HepG2 (cell line): ENCODE measurements at regions not wholly inside any gene's neighbourhood (a gene's known extent, or its start where the extent isn't known, plus 50 kb on each side); places are given as distances from the start of the nearest gene placed in this dataset.

Experiments used
- HDAC2 ChIP-seq: sonication (generic); formaldehyde crosslinking; IDR thresholded peaks from 2 replicates; pipeline ENCODE4 v1.4.0; 2020; ENCODE audit warnings: missing genetic modification reagents
- KMT2A ChIP-seq: sonication (generic); formaldehyde crosslinking; IDR thresholded peaks from 2 replicates; pipeline ENCODE4 v1.4.0; 2020; ENCODE audit warnings: missing genetic modification reagents
- SIN3B ChIP-seq: fragments of 150-350 bp; IDR thresholded peaks from 2 replicates; pipeline ENCODE4 v1.6.1; 2014; ENCODE audit warnings: low read length
- ZNF841 ChIP-seq: sonication (generic); formaldehyde crosslinking; IDR thresholded peaks from 2 replicates; pipeline ENCODE4 v1.8.1; 2023; ENCODE audit warnings: missing genetic modification reagents, borderline replicate concordance
- TF ChIP-seq, protein P1 (sequence below): sonication (generic); formaldehyde crosslinking; IDR thresholded peaks from 2 replicates; pipeline ENCODE4 v1.4.0; 2020; ENCODE audit warnings: missing genetic modification reagents
- TF ChIP-seq, protein P2 (sequence below), 2 experiments: sonication (generic) in 1 of 2; formaldehyde crosslinking in 1 of 2; IDR thresholded peaks; 2 replicates each; pipeline versions ENCODE4 v1.4.0 to v1.6.1; 2018 to 2020; ENCODE audit warnings: missing genetic modification reagents in 2 of 2, borderline replicate concordance in 1 of 2, low read depth in 1 of 2, mild to moderate bottlenecking in 1 of 2, missing biosample characterization in 1 of 2

DNA sequence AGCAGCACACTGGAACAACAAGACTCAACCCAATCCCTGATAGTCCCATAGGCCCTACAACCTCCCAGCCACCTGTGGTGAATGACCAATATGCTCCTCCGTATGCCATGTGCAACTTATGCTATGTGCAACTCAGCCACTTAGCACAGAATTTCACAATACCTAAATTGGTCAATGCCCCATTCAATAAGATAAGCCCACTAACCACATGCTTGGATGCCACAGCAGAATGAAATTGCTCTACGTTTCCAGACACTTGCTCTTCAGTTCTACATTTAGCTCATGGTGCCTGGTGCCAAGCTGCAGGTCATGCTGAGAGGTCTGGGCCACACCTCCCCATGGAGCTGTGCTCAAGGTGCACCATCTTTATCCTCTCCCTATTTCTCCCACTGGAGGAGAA lies 159.8 kb downstream of the EN1 start:
- TF ChIP-seq, protein P1, sequence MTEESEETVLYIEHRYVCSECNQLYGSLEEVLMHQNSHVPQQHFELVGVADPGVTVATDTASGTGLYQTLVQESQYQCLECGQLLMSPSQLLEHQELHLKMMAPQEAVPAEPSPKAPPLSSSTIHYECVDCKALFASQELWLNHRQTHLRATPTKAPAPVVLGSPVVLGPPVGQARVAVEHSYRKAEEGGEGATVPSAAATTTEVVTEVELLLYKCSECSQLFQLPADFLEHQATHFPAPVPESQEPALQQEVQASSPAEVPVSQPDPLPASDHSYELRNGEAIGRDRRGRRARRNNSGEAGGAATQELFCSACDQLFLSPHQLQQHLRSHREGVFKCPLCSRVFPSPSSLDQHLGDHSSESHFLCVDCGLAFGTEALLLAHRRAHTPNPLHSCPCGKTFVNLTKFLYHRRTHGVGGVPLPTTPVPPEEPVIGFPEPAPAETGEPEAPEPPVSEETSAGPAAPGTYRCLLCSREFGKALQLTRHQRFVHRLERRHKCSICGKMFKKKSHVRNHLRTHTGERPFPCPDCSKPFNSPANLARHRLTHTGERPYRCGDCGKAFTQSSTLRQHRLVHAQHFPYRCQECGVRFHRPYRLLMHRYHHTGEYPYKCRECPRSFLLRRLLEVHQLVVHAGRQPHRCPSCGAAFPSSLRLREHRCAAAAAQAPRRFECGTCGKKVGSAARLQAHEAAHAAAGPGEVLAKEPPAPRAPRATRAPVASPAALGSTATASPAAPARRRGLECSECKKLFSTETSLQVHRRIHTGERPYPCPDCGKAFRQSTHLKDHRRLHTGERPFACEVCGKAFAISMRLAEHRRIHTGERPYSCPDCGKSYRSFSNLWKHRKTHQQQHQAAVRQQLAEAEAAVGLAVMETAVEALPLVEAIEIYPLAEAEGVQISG (CRISPR knock-in tag) = no peak
- no peak for TF ChIP-seq HDAC2
- TF ChIP-seq KMT2A (CRISPR knock-in tag) = no peak
- TF ChIP-seq SIN3B = no peak
- TF ChIP-seq, protein P2, sequence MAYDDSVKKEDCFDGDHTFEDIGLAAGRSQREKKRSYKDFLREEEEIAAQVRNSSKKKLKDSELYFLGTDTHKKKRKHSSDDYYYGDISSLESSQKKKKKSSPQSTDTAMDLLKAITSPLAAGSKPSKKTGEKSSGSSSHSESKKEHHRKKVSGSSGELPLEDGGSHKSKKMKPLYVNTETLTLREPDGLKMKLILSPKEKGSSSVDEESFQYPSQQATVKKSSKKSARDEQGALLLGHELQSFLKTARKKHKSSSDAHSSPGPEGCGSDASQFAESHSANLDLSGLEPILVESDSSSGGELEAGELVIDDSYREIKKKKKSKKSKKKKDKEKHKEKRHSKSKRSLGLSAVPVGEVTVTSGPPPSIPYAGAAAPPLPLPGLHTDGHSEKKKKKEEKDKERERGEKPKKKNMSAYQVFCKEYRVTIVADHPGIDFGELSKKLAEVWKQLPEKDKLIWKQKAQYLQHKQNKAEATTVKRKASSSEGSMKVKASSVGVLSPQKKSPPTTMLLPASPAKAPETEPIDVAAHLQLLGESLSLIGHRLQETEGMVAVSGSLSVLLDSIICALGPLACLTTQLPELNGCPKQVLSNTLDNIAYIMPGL (CRISPR knock-in tag; IDR thresholded peaks at IDR 0.05; ENCODE audit: borderline replicate concordance in 1 of 2, low read depth in 1 of 2) = no peak
- no peak for TF ChIP-seq ZNF841 (CRISPR knock-in tag)
